AG10803 (cell line): ENCODE measurements at regions not wholly inside any gene's neighbourhood (a gene's known extent, or its start where the extent isn't known, plus 50 kb on each side); places are given as distances from the start of the nearest gene placed in this dataset.

Experiments used
- DNase-seq: peaks from one replicate; pipeline ENCODE4 v3.0.0; 2010; ENCODE audit warnings: low read depth
- H3K4me3 ChIP-seq: 2 replicates; pipeline ENCODE4 v1.5.1; 2011; ENCODE audit warnings: mild to moderate bottlenecking, low read length, control low read depth
- CTCF ChIP-seq: conservative IDR thresholded peaks from 2 replicates; pipeline ENCODE4 v1.5.1; 2011; ENCODE audit warnings: mild to moderate bottlenecking, low read length, control low read depth, inconsistent platforms

GRCh38 chr6:112636650-112637262 is 289.6 kb downstream of the RFPL4B start:
- DNase-seq, result peak; percentile 66
- H3K4me3 ChIP-seq, result no peak overlapping the region
- no peak for TF ChIP-seq CTCF

GRCh38 chr6:112639391-112639831 is 292.3 kb downstream of the RFPL4B start:
- no peak for TF ChIP-seq CTCF
- peak; percentile 89 for DNase-seq
- no peak overlapping the region for H3K4me3 ChIP-seq

- H3K4me3 ChIP-seq, result no peak overlapping the region
- DNase-seq, result peak; percentile 82
Measured at GRCh38 chr6:112640891-112641290, 293.8 kb downstream of the RFPL4B start.

GRCh38 chr6:112649853-112650252 is 302.7 kb downstream of the RFPL4B start:
- H3K4me3 ChIP-seq, result no peak overlapping the region
- DNase-seq, result no peak
- TF ChIP-seq CTCF, result no peak

More at GRCh38 chr6:112640891-112641290, 293.8 kb downstream of the RFPL4B start:
- TF ChIP-seq CTCF, result no peak

GRCh38 chr6:112651239-112651638 is 304.1 kb downstream of the RFPL4B start:
- DNase-seq, result no peak
- no peak overlapping the region for H3K4me3 ChIP-seq
- no peak for TF ChIP-seq CTCF

GRCh38 chr6:112659912-112660311 is 312.8 kb downstream of the RFPL4B start:
- no peak for DNase-seq
- TF ChIP-seq CTCF, result no peak
- H3K4me3 ChIP-seq, result no peak overlapping the region

- TF ChIP-seq CTCF, result no peak
- no peak for DNase-seq
- H3K4me3 ChIP-seq, result no peak overlapping the region
Measured at GRCh38 chr6:112660626-112661025, 313.5 kb downstream of the RFPL4B start.
